Activated naive CD4-positive, alpha-beta T cell treated with anti-CD3 and anti-CD28 coated beads, Interleukin-2, amount 50 U/mL, for 72 hours (primary cell): ENCODE measurements at regions not wholly inside any gene's neighbourhood (a gene's known extent, or its start where the extent isn't known, plus 50 kb on each side); places are given as distances from the start of the nearest gene placed in this dataset.
"Not testable (repeated sequence)": the region's sequence is repeated elsewhere in the genome, so short reads cannot be mapped to it uniquely, and the experiment has no call there.

Experiments used
- ATAC-seq, 2 donors: fragments of 150-1000 bp; cut with Tn5 transposase; 2 replicates each; pipeline ENCODE4 v1.10.0; 2021; ENCODE audit warnings: mild to moderate bottlenecking in 2 of 2, moderate library complexity in 2 of 2
- DNase-seq, 2 donors: peaks; one replicate each; pipeline ENCODE4 v3.0.0; 2021 to 2022; ENCODE audit warnings: low spot score in 2 of 2
- H3K27ac Mint-ChIP-seq, 2 donors: one replicate each; pipeline ENCODE4 v1.8.0; 2022; ENCODE audit warnings: mild to moderate bottlenecking in 2 of 2, mixed read lengths in 2 of 2
- H3K36me3 Mint-ChIP-seq, 2 donors: one replicate each; pipeline ENCODE4 v1.8.0; 2022; ENCODE audit warnings: mixed read lengths in 2 of 2
- H3K9me3 Mint-ChIP-seq, 2 donors: one replicate each; pipeline ENCODE4 v1.8.0; 2022; ENCODE audit warnings: mixed read lengths in 2 of 2

DNA sequence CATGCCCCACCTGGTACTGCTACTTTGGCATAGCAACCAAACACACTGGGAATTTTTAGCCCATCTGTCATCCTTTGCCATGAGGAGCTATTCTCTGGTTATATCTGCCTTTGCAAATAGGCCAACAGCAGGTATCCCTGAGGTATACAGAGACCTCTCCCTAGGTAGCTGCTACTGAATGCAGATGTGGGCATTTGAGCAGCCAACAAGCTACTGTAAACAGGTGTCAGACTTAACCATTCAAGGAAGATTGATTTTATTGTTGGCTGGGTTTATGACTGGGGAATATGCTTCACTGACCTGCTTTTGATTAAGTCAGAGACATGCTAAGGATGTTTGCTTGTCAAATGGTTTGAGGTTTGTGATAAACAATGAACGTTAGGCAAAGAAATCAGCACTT is 183.2 kb downstream of the OXSM start:
- peaks cover 0 to 3% of the 10 kb centered on the region in 2 donors for H3K9me3 Mint-ChIP-seq
- no peak overlapping the region for H3K27ac Mint-ChIP-seq
- ATAC-seq, result no peak
- H3K36me3 Mint-ChIP-seq, result no peaks in the 10 kb centered on the region
- no peak for DNase-seq

- DNase-seq (no peak), ATAC-seq (no peak)
- no peaks in the 10 kb centered on the region for H3K36me3 Mint-ChIP-seq
- H3K9me3 Mint-ChIP-seq, result peaks cover 0 to 4% of the 10 kb centered on the region in 2 donors
- no peak overlapping the region for H3K27ac Mint-ChIP-seq
Measured at GRCh38 chr3:25982756-25983155, 192.9 kb downstream of the OXSM start.

DNA sequence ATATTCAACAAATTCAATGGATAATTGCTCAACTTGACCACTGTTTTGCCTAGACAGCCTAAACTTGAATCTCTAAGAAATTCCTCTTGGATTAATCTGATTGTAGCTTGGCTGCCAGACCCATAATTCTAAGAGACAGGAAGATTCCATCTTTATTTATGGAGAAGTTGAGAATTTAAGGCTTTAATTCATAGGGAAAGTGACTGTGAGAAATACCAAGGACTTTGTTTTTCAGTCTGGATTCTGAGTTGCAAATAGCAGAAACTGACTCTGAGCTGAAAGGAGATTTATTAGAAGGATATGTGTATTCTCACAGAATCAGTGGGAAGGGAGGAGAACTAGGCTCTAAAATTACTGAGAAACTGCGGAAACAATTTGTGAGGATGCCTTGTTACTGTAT is 195.7 kb downstream of the OXSM start:
- H3K9me3 Mint-ChIP-seq, result peaks cover 3 to 4% of the 10 kb centered on the region in 2 donors
- no peak overlapping the region for H3K27ac Mint-ChIP-seq
- ATAC-seq (no peak), DNase-seq (no peak)
- H3K36me3 Mint-ChIP-seq, result no peaks in the 10 kb centered on the region

DNA sequence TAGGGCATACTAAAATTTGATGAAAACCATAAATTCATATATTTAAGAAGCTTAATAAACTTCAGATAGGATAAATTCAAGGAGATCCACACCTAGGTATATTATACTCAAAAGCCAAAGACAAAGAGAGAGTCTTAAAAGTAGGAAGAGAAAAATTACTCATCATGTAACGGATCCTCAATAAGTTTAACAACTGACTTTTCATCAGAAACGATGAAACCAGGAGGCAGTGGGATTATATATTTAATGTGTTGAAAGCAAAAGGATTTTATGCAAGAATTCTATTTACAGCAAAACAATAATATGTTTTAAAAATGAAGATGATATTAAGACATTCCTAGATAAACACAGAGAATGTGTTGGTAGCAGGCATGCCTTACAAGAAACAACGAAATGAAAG is 202.7 kb downstream of the OXSM start:
- ATAC-seq, result no peak
- Mint-ChIP-seq H3K36me3 (peaks cover 4 to 8% of the 10 kb centered on the region in 2 donors), H3K9me3 (peaks cover 20 to 29% of the 10 kb centered on the region in 2 donors), H3K27ac (no peak overlapping the region)
- DNase-seq, result no peak

DNA sequence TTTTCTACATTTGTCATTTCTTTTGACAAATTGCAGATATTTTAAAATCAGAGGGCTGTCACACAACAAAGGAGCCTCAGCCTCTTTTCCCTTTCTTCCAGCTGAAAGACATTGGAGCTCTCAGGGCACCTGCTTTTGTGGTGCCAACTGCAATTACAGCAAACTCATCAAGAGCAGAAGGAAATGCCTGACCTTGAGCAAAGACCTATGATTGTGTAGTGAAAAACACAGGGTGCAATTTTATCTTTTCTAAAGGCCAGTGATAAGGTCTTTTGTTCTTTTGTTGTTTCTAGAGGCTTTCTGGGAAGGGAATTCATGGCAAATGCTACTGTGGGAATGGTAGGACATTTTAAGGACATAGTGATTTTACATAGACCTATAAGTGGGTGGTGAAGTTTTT is 214.3 kb downstream of the OXSM start:
- no peak overlapping the region for H3K27ac Mint-ChIP-seq
- DNase-seq (no peak), ATAC-seq (no peak)
- no peaks in the 10 kb centered on the region for H3K36me3 Mint-ChIP-seq
- peaks cover 4 to 5% of the 10 kb centered on the region in 2 donors for H3K9me3 Mint-ChIP-seq

- H3K9me3 Mint-ChIP-seq, result no peaks in the 10 kb centered on the region
- ATAC-seq, result no peak
- H3K36me3 Mint-ChIP-seq, result no peaks in the 10 kb centered on the region
- DNase-seq, result no peak
- H3K27ac Mint-ChIP-seq, result no peak overlapping the region
Measured at GRCh38 chr3:26011276-26011675, 221.4 kb downstream of the OXSM start.

GRCh38 chr3:26012241-26012745 is 222.4 kb downstream of the OXSM start:
- ATAC-seq (no peak), DNase-seq (no peak)
- Mint-ChIP-seq H3K36me3 (no peaks in the 10 kb centered on the region), H3K27ac (no peak overlapping the region), H3K9me3 (no peaks in the 10 kb centered on the region)

DNA sequence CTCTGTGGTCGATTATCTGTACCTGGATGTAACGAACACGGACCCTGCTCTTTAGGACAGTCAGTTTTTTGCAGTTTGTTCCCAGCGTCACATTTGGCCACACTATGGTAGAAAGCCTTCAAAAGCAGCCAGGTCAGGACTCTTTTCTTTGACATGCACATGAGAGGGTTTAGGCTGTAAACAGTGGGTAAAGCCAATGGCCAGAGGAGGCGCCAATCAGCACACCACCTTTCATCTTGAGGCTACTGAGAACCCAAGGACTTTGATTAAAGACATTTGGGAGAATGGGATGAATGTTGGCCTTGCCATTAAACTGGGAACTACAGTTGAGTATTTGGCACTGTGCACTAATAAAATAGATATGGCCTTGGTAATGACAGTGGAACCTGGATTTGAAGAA is 225.9 kb downstream of the OXSM start:
- H3K27ac Mint-ChIP-seq, result no peak overlapping the region
- H3K9me3 Mint-ChIP-seq, result no peaks in the 10 kb centered on the region
- no peaks in the 10 kb centered on the region for H3K36me3 Mint-ChIP-seq
- no peak for DNase-seq
- no peak for ATAC-seq

DNA sequence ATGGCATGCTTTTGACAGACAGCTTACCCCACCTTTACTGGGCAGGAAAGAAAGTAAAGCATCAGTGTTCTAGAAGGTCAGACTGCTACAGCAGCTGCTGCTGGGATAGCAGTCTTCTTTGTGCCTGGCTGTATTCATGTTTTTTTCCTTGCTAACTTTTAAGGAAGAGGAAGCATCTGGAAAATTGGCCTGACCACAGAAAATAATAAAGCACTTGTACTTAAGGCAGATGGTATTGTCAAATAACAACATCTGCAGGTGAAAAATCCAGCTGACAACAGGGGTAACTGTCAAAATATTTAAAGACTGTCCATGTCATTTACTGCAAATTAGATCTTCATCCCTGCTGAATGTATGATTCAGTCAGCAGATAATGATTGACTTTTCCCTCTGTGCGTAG is 229.0 kb downstream of the OXSM start:
- no peak for ATAC-seq
- Mint-ChIP-seq H3K27ac (no peak overlapping the region), H3K36me3 (no peaks in the 10 kb centered on the region), H3K9me3 (peaks cover 0 to 3% of the 10 kb centered on the region in 2 donors)
- DNase-seq, result no peak

- not testable (repeated sequence) for H3K27ac Mint-ChIP-seq, DNase-seq, ATAC-seq
- H3K36me3 Mint-ChIP-seq, result peaks cover 0 to 12% of the 10 kb centered on the region in 2 donors
- peaks cover 14 to 17% of the 10 kb centered on the region in 2 donors for H3K9me3 Mint-ChIP-seq
Measured at GRCh38 chr3:26024206-26024605, 234.3 kb downstream of the OXSM start.

- peaks cover 11 to 17% of the 10 kb centered on the region in 2 donors for H3K9me3 Mint-ChIP-seq
- DNase-seq (no peak), ATAC-seq (no peak)
- H3K27ac Mint-ChIP-seq, result no peak overlapping the region
- H3K36me3 Mint-ChIP-seq, result peaks cover 0 to 12% of the 10 kb centered on the region in 2 donors
Measured at GRCh38 chr3:26029321-26029720, 239.4 kb downstream of the OXSM start.

DNA sequence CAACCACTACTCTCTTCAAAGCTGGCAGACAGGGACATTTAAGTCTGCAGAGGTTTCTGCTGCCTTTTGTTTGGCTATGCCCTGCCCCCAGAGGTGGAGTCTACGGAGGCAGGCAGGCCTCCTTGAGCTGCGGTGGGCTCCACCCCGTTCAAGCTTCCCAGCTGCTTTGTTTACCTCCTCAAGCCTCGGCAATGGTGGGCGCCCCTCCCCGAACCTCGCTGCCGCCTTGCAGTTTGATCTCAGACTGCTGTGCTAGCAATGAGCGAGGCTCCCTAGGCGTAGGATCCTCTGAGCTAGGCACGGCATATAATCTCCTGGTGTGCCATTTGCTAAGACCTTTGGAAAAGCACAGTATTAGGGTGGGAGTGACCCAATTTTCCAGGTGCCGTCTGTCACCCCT is 252.2 kb downstream of the OXSM start:
- DNase-seq, ATAC-seq, H3K36me3 Mint-ChIP-seq, H3K27ac Mint-ChIP-seq: not testable (repeated sequence)
- H3K9me3 Mint-ChIP-seq, result peaks cover 12 to 22% of the 10 kb centered on the region in 2 donors

DNA sequence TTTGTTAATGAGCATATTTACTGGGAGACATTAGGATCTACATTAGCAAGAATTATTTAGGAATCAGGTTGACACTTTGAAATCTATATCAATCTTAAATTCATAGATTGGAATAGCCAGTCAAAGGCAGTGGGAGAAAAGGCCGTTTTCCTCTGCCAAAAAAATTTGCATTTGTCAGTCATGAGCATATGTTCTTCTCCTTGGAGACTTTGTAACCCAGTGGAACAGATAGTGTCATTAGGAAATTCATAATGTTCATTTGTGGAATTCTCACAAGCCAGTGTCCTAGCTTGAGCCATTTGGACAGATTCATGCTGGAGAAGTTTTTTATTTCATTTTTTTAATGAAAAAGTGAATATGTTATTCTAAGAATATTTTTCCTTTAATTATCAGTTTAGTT is 260.1 kb downstream of the OXSM start:
- ATAC-seq (no peak), DNase-seq (no peak)
- Mint-ChIP-seq H3K27ac (no peak overlapping the region), H3K36me3 (no peaks in the 10 kb centered on the region), H3K9me3 (no peaks in the 10 kb centered on the region)

DNA sequence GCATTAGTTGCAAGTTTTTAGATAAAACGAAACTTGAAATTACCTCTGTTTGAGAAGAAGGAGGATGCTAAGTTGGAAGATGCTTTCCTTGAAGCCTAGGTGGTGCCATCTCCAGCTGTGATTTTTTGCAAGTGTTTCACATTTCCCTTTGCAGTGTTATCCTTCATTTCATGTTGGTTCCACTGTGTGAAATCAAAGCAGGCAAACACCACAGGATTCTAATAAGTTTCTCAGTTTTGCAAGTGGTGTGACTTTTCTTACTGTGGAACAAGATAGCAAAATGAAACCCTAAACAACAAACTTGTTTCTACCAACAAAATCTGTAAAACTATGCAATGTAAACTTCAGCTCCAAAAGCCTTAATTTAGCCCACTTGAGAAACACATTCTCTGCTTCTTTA is 260.9 kb downstream of the OXSM start:
- ATAC-seq, result no peak
- Mint-ChIP-seq H3K36me3 (no peaks in the 10 kb centered on the region), H3K9me3 (no peaks in the 10 kb centered on the region), H3K27ac (no peak overlapping the region)
- no peak for DNase-seq

GRCh38 chr3:26058901-26059321 is 269.0 kb downstream of the OXSM start:
- Mint-ChIP-seq H3K9me3 (peaks cover 3 to 5% of the 10 kb centered on the region in 2 donors), H3K36me3 (no peaks in the 10 kb centered on the region), H3K27ac (no peak overlapping the region)
- DNase-seq, result no peak
- ATAC-seq, result no peak

DNA sequence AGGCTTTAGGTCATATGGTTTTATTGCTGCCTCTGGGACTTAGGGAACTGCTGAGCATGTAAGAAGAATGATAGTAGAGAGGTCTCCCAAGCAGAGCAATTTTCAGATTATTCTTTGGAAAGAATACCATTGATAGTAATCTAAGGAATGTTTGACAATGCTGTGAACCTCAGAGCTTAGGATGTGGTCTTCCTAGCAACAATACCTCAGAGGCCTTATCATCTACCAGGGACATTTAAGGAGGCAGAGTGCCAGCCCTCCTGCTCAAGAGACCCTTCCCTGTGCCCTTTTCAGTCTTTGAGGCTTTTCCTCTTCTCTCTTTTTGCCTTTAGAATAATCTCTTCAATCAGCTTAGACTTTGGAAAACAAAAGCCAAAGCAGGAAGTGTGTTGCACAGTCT is 272.1 kb downstream of the OXSM start:
- Mint-ChIP-seq H3K36me3 (no peaks in the 10 kb centered on the region), H3K9me3 (peaks cover 3 to 5% of the 10 kb centered on the region in 2 donors), H3K27ac (no peak overlapping the region)
- DNase-seq (no peak), ATAC-seq (no peak)

DNA sequence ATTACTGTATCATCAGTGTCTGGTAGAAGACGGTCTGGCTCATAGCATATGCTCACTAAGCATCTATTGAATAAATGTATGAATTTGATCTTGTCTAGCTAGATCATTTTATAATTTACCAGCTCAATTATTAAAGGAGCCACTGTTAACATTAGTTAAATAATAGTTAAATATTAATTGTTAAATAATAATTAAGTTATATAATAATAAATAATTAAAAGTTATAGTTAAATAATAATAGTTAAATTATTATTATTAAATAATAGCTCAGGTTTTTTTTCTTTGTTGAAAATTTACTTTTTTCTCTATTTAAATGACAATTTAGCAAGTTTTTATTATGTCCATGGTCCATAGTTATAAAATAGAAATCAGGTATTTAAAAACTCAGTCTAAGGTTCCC is 274.4 kb downstream of the OXSM start:
- Mint-ChIP-seq H3K36me3 (no peaks in the 10 kb centered on the region), H3K9me3 (no peaks in the 10 kb centered on the region), H3K27ac (no peak overlapping the region)
- DNase-seq (no peak), ATAC-seq (no peak)

DNA sequence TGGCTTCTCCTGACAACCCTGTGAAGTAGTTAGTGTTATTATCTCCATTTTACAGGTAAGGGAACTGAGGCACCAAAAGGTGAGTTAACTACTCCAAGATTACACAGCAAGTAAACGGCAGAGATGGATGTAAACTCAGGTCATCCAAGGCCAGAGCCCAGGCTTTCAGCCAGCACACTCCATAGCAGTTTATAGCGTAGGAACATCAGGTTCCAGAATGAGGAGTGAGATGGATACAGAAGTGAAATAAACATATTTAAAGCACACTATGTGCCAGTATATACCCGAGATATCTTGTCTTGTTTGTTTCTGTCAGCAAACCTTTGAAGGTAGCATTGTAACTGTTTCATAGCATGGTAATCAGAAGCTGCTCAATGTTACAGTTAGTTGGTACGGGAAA is 279.0 kb downstream of the OXSM start:
- ATAC-seq, result no peak
- Mint-ChIP-seq H3K9me3 (no peaks in the 10 kb centered on the region), H3K27ac (no peak overlapping the region), H3K36me3 (no peaks in the 10 kb centered on the region)
- no peak for DNase-seq

DNA sequence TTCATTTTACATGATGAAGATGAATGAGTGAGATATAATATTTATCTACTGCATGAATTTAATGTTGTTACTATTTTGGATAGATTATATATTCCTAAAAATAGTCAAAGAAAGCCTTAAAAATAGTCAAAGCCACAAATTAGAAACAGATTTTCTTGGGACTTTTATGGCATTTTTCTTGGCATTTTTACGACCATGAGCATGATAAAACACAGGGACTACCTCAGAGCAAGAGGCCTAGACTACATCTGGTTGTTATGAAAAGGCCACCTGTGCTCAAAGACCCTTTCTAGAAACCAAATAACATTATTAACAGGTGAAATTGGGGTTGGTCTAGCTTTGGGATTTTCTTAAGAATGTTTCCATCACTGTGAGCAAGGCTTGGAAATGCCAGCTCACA is 281.0 kb downstream of the OXSM start:
- no peaks in the 10 kb centered on the region for H3K9me3 Mint-ChIP-seq

More for the DNA sequence above, 281.0 kb downstream of the OXSM start:
- DNase-seq (no peak), ATAC-seq (no peak)
- H3K27ac Mint-ChIP-seq, result no peak overlapping the region
- H3K36me3 Mint-ChIP-seq, result no peaks in the 10 kb centered on the region
